HG03139 (cell line): ENCODE measurements at regions not wholly inside any gene's neighbourhood (a gene's known extent, or its start where the extent isn't known, plus 50 kb on each side); places are given as distances from the start of the nearest gene placed in this dataset.
"Not testable (repeated sequence)": the region's sequence is repeated elsewhere in the genome, so short reads cannot be mapped to it uniquely, and the experiment has no call there.

Experiments
- ATAC-seq: cut with Tn5 transposase; IDR thresholded peaks from one replicate; pipeline ENCODE4 v1.9.1; 2021; ENCODE audit not compliant: unreplicated experiment

DNA sequence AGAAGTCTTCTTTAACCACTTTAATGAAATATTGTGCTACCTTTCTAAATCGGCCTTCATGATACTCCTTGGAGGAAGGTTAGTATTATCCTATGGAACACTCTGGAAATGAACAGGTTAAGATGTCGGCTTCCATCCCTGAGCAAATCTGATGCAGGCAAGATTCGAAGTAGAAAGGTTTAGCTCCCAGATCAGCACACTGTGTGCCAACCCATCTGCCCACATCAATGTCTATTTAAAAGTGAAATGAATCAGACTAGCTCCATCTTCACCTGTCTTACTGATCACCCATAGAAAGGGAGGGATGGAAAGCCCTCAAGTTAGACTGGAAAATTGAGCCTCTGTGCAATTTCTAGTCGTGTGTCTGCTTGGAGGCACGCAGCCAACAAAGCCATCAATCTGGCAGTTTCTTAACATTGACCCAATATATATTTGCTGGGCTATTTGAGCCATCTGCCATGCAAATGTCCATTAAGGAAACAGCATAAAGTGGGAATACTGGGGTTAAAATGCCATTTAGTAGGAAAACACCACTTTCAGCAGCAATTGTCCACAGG is 506.1 kb downstream of the RMST start:
- ATAC-seq: no peak

DNA sequence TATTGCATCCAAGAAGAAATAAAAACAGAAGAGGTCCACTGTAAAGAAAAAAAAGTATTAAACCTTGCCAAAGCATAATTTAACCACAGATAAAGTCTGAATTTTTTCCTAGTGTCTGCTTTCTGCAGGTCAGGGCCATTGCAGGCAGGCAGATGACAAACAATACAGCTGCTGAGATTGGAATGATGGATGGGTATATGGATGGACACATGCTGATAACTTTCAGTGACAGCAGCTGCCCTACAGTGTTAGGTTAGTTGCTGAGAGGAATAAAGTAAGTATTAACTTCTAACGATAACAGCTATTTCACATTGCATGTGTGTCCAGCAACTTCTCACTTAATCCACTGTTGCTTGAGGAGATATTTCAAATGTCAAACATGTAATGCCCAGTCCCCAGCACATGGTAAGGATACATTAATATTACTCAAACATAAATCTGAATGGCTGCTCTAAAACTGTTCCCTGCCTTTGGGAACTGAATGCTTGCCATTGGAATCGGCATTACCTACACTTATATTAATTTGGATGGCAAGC is 515.3 kb downstream of the RMST start:
- ATAC-seq: no peak

DNA sequence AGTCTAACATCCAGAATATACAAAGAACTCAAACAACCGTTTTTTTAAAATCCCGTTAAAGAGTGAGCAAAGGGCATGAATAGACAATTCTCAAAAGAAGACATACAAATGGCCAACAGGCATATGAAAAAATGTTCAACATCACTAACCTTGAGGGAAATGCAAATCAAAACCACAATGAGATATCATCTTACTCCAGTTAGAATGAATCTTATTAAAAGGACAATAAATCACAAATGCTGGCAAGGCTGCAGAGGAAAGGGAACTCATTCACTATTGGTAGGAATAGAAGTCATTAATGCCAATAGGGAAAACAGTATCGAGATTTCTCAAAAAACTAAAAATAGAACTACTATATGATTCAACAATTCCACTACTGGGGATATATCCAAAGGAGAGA is 520.1 kb downstream of the RMST start:
- no peak for ATAC-seq

DNA sequence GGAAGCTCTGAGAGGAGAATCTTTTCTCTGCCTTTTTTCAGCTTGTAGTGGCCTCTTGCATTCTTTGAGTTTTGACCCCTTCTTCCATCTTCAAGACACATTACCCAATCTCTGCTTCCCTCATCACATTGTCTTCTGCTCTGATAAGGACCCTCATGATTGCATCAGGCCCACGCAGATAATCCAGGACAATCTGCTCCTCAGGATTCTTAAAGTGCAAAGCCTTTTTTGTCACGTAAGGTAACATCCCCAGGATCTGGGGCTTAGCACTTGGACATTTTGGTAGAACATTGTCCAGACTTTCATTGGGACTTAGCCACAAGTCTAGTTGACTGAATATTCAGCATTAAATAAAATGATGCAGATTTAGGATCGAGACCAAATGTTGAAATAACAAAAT is 521.2 kb downstream of the RMST start:
- ATAC-seq: no peak

DNA sequence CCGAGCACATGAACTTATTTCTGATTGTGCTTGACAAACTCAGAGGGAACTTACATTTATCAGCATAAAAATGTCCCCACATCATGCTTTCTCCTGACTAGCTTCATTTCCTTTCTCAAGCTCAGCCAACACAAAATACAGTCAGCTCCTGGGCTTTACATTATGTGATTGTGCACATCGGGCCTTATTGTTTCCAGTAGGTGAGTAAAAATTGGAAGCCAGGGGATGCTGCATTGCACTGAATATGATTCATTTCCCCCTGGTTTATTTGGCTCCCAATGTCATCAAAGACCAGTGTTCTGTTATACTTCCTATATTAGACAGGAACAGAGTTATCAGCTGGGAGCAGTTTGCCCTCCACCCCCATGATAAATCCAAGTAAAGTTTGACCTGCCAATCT is 521.8 kb downstream of the RMST start:
- no peak for ATAC-seq

DNA sequence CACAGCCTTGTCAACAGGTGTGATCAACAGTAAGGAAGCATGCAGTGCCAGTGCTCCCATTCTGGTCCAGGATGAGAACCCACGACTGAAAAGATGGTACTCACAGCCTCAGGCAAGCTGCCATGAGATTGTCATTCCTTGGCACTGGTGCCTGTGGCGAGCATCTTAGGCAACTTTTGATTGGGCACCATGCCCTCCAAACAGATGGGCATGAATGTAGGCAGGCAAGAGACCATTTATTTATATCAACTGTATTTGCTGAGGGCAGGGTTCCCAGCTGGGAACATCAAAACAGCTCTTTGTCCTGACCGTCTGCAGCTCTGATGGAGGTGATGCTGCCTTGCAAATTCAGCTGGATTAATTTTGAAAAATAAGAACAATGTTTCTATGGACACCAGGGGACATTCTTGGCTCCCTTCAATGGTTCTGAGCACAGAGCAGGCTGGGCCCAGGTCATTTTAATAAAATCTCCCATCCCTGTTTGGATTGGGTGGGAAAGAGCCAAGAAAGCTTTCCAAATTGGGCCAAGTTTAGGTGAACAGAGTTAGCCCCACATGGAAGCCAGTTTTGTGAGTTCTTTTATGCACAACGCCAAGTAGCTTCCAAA is 522.5 kb downstream of the RMST start:
- no peak for ATAC-seq

DNA sequence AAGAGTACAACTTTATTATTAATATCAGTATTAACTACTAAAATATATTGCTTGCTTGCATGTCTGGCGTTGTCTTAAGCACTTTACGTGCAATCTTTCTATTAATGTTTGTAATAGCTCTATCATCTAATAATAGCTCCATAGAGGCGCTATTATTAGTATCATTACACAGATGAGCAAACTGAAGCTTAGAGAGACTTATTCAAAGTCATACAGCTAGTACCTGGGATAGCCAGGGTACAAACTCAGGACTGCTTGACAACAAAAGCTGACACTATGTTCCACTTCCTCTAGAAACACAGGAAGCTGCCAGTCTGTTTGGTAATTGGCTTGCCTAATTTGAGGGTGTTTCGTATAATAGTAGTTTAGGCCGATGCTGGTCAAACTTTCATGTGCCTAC is 523.2 kb downstream of the RMST start:
- ATAC-seq: no peak

DNA sequence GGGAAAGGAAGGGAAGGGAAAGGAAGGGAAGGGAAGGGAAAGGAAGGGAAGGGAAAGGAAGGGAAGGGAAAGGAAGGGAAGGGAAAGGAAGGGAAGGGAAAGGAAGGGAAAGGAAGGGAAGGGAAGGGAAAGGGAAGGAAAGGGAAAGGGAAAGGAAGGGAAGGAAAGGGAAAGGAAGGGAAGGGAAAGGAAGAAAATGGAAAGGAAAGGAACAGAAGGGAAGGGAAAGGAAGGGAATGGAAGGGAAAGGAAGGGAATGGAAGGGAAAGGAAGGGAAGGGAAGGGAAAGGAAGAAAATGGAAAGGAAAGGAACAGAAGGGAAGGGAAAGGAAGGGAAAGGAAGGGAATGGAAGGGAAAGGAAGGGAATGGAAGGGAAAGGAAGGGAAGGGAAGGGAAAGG is 526.0 kb downstream of the RMST start:
- ATAC-seq: not testable (repeated sequence)

DNA sequence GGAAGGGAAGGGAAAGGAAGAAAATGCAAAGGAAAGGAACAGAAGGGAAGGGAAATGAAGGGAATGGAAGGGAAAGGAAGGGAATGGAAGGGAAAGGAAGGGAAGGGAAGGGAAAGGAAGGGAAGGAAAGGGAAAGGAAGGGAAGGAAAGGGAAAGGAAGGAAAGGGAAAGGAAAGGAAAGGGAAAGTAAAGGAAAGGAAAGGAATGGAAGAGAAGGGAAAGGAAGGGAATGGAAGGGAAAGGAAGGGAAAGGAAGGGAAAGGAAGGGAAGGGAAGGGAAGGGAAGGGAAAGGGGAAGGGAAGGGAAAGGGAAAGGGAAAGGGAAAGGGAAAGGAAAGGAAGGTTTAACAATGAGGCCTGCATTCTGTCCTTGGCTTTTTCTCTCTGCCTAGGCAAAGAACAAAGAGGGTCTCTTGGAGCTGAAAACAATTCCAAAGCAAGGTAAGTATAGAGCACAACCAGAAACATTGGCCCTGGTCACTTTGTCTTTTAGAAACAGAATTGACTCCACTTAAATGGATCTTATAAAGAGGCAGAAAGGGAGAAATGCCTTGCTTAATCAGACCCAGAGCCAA is 525.9 kb upstream of the TMPO start:
- no peak for ATAC-seq

DNA sequence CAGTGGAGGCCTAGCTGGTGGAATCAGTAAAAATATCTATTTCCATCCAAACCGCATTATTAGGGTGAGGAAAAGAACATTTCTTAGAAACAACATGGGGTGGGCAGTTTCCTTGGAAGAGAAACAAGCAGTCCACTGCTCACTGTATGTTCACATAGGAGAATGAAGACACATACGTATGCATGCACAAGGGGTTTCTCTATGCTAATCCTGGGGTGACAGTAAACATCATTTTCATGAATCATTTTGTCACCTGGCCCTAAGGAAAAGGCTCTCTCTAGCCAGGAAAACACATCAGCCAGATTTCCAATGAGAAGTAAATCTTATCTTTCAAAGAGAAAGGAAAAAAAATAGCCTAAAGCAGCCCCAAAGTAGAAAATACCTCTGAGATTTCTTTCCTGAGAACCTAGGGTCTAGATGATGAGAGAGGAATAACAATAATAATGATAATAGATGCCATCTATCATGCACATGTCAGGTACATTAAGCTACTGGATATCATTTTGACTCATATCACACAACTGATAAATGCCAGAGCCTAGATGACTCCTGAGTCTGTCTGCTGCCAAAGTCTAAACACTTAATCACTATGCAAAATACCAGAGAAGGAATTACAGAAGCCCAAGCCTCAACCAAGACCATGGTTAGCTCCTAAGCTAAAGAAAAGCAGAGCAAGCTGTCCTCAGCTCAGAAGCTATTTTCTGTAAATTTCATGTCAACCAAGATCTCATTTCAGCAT is 520.5 kb upstream of the TMPO start:
- no peak for ATAC-seq

DNA sequence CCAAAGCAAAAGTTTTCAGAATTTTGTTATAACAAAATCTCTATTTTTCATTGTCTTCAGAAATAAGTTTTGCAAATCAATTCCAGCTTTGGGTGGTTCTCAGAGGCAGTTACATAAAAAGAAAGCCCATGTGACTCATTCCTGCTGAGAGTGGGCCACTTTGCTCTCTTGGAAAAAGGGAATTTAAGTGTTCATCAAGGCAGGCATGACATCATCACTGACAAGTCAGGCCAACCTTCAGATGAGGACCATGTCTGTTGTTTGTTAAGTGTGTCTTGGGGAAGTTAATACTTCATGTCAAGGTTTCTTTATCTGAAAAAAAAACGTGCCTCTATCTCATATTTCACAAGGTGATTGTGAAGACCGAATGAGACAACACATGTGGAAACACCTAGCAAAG is 519.8 kb upstream of the TMPO start:
- no peak for ATAC-seq

DNA sequence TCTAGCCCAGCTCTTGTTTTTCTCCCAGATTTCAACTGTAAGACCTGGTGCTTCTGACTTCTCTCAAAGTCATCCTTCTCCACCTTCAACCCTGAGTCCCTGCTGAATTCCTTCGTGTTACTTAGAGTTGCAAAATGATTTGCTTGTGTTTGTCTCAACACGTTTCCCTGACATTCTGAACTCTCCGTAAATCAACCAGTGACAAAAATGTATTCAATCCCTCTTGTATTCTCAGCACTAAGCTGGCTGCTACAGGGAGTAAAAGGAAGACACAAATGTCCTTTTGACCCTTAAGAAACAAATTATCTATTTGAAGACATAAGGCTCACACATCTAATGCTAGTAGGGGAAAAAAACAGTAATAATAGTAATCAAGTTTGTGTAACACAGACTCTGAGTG is 514.0 kb upstream of the TMPO start:
- no peak for ATAC-seq

DNA sequence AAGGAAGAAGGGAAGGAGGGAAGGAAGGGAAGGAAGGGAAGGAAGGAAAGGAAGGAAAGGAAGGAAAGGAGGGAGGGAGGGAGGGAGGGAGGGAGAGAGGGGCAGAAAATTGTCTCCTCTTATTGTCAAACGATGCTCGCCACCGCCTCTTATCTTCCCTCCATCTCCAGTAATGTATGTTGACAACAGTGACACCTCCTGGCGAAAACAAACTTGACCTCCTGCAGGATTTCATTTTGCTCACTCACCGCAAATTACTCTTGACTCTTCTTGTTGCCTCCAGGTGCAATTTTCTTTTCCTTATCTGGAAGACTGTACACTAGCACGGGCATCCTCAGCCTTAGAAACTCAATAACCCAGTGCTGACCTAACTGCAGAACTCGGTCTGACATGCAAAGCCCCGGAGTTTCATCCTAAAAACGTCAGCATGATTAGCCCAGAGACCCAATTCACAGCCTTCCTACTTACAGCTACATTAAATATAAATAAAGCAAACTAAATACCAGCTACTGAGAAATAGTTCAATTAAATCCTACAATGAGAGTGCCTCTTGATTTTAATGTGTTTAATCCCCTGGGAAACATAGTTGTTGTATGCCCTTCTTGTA is 512.4 kb upstream of the TMPO start:
- ATAC-seq: peak; percentile 73

DNA sequence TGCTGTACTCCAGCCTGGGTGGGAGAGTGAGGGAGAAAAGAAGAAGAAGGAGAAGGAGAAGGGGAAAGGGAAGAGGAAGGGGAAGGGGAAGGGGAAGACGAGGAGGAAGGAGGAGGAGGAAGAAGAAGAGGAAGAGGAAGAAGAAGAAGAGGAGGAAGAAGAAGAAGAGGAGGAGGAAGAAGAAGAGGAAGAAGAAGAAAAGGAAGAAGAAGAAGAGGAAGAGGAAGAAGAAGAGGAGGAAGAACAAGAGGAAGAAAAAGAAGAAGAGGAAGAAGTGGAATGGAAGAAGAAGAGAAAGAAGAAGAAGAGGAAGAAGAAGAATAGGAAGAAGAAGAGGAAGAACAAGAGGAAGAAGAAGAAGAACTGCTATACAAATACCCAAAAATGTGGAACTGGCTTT is 507.4 kb upstream of the TMPO start:
- no peak for ATAC-seq

DNA sequence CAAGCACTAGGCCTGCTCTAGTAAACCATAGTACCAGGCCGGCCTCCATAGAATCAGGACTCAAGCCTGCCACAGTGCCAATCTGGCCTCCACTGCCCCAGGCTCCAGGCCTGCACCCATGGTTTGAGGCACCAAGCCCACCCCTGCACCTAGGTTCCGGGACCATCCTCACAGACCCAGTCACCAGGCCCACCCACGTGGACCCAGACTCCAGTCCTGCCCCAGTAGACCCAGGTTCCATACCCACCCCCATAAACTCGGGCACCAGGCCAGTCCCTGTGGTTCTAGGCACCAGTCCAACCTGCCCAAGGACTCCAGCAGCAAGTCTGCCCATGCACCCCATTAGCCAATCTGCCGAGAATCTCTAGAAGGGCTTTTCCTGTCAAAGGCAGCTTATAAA is 501.8 kb upstream of the TMPO start:
- ATAC-seq: no peak

DNA sequence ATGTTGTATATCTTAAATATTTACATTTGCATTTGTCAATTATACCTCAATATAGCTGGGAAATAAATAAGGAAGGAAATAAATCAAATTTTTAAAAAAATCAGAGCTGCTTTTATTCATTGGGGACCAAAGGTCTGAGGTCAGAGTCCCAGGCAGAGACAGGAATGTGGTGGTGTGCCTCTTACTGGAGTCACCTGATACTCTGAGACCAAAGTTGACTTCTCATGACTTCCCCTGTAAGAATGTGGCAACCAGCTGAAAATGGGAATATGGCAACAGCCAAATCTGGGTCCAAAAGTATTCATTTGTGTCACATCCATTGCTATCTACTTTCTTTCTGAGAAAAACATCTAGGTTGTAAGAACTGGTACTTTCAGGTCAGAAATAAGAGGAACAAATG is 496.6 kb upstream of the TMPO start:
- ATAC-seq: no peak

DNA sequence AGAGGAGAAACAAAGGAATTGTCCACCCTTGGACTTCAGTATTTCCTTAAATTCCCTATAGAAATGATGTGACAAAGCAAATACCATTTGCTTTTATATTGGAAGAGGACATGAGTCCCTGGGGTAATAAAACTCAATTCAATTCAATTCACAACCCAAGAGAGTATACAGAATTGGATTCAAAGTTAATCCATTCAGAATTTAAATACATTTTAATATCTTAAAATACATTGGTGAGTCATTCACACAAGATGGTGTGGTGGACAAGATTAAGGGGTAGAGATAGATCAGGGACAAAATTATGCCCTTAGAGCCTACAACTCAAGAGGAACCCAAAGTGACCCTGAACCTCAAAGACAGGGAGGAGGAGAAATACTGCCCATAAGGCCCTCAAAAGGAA is 495.0 kb upstream of the TMPO start:
- no peak for ATAC-seq

DNA sequence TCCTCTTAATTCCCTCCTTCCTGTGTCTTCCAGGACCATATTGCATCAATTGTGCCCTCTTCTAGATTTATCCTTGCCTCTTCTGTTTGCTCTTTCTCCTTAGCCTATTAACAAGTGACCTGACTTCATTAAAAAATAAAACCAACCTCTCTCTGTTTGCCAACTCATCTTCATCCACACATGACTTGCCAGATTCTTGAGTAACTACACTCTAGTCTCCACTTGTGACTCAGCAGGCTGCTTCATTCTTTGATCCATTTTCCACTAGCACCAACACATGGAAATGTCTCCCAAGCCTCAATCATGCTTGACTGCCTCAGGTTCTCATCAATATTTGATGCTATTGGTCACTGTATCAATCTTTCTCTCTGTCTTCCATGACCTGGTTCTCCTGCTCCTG is 492.4 kb upstream of the TMPO start:
- ATAC-seq: no peak

DNA sequence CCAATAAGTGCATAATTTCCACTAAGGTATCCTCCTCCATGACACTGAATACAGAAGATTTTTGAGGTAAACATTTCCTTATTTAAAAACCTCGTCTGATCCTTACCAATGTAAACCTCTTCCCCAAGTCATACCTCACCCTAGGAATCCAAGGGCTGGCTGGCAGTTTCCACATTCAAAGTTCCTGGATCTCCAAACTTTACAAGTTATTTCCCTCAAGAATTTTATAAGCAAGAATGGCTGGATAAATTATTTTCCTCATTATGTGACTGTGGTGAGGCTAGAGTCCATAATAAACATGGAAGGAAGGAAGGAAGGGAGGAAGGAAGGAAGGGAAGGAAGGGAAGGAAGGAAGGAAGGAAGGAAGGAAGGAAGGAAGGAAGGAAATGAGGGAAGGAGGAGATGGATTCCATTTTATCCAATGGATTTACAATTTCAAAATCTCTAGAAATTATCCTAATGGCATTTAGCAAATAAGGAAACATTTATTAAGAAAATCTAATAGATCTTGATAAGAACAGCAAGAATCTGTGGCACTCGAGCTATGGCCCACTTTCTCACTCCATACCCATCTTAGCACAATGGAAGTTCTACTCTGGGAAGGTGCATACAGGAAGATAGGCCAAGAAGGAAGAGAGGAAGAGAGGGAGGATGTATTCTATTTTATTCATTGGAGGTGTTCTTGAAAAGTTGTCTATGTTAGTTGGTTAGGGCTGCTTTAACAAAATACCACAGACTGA is 477.8 kb upstream of the TMPO start:
- no peak for ATAC-seq

DNA sequence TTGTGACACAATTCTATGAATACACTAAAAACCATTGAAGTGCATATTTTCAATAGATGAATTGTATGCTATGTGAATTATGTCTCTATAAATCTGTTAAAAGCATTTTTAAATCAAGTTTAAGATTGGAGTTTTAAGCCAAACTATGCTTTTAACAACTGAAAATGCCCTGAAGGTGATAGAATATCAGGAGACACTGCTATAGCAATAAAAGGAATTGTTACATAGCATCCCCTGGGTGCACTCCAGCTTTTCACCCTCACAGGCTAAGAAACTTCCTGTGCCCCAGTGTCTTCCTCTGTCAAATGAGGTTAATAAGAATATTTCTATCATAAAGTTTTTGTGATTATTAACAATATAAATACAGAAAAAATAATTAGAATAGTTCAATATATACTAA is 472.7 kb upstream of the TMPO start:
- no peak for ATAC-seq

DNA sequence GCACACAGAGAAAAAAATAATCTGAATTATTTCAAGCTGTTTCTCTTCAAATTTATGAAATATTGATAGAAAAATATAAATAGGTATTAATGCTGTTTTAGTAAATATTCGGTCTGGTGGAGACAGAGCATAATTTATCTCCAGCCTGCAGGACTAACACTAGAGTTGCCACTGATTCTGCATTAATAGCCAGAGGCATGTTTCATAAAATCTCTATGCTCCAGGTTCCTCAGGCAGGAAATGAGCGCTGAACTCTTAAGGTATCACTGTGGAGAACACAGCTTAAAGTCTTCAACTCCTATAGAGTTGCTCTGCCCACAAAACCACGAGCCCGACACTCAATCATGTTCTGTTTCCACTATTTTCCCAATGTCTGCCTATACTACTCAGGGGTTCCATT is 470.0 kb upstream of the TMPO start:
- no peak for ATAC-seq
